C4-2B (cell line): ENCODE measurements at regions not wholly inside any gene's neighbourhood (a gene's known extent, or its start where the extent isn't known, plus 50 kb on each side); places are given as distances from the start of the nearest gene placed in this dataset.

Experiments
- CTCF ChIP-seq: fragments of 450-650 bp; conservative IDR thresholded peaks from 2 replicates; pipeline ENCODE4 v1.5.1; 2017; ENCODE audit warnings: mild to moderate bottlenecking
- ZFX ChIP-seq: fragments of 450-650 bp; IDR thresholded peaks from 2 replicates; pipeline ENCODE4 v1.6.1; 2017

- TF ChIP-seq CTCF (no peak), ZFX (no peak)
Observed at GRCh38 chr5:17966640-17967402, 332.6 kb downstream of the TAF11L14 start.
